HG03066 (cell line): ENCODE measurements at regions not wholly inside any gene's neighbourhood (a gene's known extent, or its start where the extent isn't known, plus 50 kb on each side); places are given as distances from the start of the nearest gene placed in this dataset.

Source experiments
- ATAC-seq: cut with Tn5 transposase; IDR thresholded peaks from one replicate; pipeline ENCODE4 v1.9.1; 2021; ENCODE audit warnings: low read depth; ENCODE audit not compliant: unreplicated experiment

GRCh38 chr7:47047384-47047783 is 534.5 kb downstream of the TNS3 start:
- no peak for ATAC-seq

GRCh38 chr7:47046949-47047348 is 535.0 kb downstream of the TNS3 start:
- ATAC-seq = no peak

GRCh38 chr7:47045207-47046051 is 536.5 kb downstream of the TNS3 start:
- ATAC-seq = no peak

- no peak for ATAC-seq
Measured at GRCh38 chr7:47044625-47045024, 537.3 kb downstream of the TNS3 start.

- ATAC-seq = no peak
Measured at GRCh38 chr7:47043304-47043703, 538.6 kb downstream of the TNS3 start.

GRCh38 chr7:47042669-47043068 is 539.2 kb downstream of the TNS3 start:
- ATAC-seq = no peak

- no peak for ATAC-seq
Measured at GRCh38 chr7:47040795-47041347, 541.0 kb downstream of the TNS3 start.

GRCh38 chr7:47039904-47040303 is 542.0 kb downstream of the TNS3 start:
- no peak for ATAC-seq

- ATAC-seq = no peak
Measured at GRCh38 chr7:47039089-47039648, 542.7 kb downstream of the TNS3 start.

GRCh38 chr7:47038621-47039020 is 543.3 kb downstream of the TNS3 start:
- ATAC-seq = no peak

GRCh38 chr7:47037607-47038006 is 544.3 kb downstream of the TNS3 start:
- ATAC-seq = no peak

- ATAC-seq = no peak
Measured at GRCh38 chr7:47036909-47037308, 545.0 kb downstream of the TNS3 start.

- ATAC-seq = no peak
Measured at GRCh38 chr7:47035522-47035921, 546.4 kb downstream of the TNS3 start.

GRCh38 chr7:47034180-47034579 is 547.7 kb downstream of the TNS3 start:
- ATAC-seq = no peak

GRCh38 chr7:47032536-47032908 is 549.4 kb downstream of the TNS3 start:
- ATAC-seq = no peak

GRCh38 chr7:47031786-47032535 is 550.0 kb downstream of the TNS3 start:
- ATAC-seq = no peak

GRCh38 chr7:47028284-47028683 is 553.6 kb downstream of the TNS3 start:
- ATAC-seq = no peak

- ATAC-seq = no peak
Measured at GRCh38 chr7:47027695-47028240, 554.1 kb downstream of the TNS3 start.

- no peak for ATAC-seq
Measured at GRCh38 chr7:47026780-47027361, 555.0 kb downstream of the TNS3 start.

- no peak for ATAC-seq
Measured at GRCh38 chr7:47024991-47025390, 556.9 kb downstream of the TNS3 start.

GRCh38 chr7:47008461-47008860 is 573.5 kb downstream of the TNS3 start:
- no peak for ATAC-seq
